HEK293T (cell line): ENCODE measurements at regions not wholly inside any gene's neighbourhood (a gene's known extent, or its start where the extent isn't known, plus 50 kb on each side); places are given as distances from the start of the nearest gene placed in this dataset.

ENCODE experiments used
- BHLHE40 ChIP-seq: fragments of 450-650 bp; IDR thresholded peaks from 2 replicates; pipeline ENCODE4 v1.6.1; 2016; ENCODE audit warnings: mild to moderate bottlenecking, moderate library complexity, borderline replicate concordance
- FOXK2 ChIP-seq: fragments of 450-650 bp; IDR thresholded peaks from 2 replicates; pipeline ENCODE4 v1.6.1; 2016; ENCODE audit warnings: mild to moderate bottlenecking
- SP1 ChIP-seq: fragments of 450-650 bp; IDR thresholded peaks from 2 replicates; pipeline ENCODE4 v1.6.1; 2017

- no peak for TF ChIP-seq BHLHE40
- no peak for TF ChIP-seq FOXK2
- no peak for TF ChIP-seq SP1
Measured at GRCh38 chr3:68483041-68483440, 449.3 kb downstream of the TAFA4 start.
